HG03439 (cell line): ENCODE measurements at regions not wholly inside any gene's neighbourhood (a gene's known extent, or its start where the extent isn't known, plus 50 kb on each side); places are given as distances from the start of the nearest gene placed in this dataset.

Source experiments
- ATAC-seq: cut with Tn5 transposase; IDR thresholded peaks from one replicate; pipeline ENCODE4 v1.9.1; 2021; ENCODE audit warnings: mild to moderate bottlenecking, moderate library complexity; ENCODE audit not compliant: unreplicated experiment

DNA sequence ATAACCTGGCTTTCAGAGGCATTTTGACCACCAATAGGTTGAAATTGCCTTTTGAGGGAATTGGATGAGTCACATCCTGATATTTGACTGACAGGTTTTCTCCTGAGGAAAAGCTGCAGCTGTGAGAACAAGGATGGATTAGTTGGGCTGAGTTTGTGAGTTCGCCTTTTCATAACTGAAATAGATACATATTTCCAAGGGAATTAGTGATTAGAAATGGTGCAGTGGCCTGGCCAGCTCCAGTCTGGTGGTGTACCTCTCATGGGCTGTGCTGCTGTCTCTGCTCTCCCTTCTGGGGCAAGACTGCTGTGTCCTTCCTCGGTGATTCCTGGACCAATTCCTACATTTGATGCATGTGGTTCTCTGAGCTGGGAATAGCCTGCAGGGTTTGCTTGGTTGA, 341.3 kb downstream of the TSN start:
- no peak for ATAC-seq

DNA sequence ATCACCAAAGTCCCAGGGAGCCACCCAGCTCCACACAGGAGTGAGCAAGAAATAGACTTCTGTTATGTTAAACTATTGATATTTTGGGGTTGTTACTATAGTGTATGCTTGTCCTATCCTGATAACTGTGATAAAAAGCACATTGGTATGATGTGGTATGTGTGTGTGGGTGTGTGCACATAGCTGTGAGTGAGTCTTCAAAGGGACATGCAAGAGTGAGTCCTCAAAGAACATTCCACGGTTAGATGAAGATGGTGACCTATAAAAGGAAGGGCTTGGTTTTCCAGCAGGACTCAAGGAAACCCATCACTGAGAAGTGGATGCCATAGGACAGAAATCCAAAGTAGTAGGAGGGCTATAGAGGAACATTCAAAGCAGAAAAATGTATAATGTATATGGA, 342.9 kb downstream of the TSN start:
- ATAC-seq, result no peak

DNA sequence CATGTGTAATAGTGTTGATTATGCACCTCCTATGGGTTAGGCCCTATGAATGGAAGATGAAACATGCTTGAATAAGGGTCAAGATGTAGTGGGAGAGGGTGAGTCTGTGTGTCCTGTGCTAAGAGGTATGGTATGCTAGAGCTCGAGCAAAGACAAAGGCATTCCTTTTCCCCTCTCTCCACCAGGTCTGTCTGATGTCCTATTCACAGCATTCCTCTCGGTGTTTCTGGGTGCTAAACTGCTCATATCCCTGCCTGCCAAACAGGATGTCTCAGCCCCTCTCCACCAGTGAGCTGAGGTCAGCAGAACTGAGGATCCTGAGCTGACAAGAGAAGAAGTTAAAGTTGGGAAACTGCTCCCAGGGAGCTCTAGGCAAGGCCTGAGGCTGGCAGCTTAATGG, 344.9 kb downstream of the TSN start:
- ATAC-seq, result no peak

DNA sequence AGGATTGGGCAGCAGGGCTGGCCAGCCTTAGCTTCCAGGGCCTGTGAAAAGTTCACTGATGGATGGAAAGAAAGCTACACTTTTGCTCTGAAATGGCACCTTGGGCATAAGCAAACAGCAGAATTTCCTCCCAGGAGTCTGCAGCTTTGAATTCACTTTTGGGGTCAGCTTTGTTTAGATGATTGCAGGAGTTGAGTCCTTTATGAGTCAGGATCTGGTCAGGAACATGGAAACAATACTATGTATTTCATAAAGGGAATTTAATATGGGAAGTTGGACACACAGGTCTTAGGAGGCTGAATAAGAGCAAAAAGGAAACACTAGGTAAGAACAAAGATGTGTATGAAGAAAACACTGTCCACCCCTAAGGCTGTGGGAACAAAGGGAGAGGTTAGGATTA, 345.3 kb downstream of the TSN start:
- ATAC-seq, result no peak

DNA sequence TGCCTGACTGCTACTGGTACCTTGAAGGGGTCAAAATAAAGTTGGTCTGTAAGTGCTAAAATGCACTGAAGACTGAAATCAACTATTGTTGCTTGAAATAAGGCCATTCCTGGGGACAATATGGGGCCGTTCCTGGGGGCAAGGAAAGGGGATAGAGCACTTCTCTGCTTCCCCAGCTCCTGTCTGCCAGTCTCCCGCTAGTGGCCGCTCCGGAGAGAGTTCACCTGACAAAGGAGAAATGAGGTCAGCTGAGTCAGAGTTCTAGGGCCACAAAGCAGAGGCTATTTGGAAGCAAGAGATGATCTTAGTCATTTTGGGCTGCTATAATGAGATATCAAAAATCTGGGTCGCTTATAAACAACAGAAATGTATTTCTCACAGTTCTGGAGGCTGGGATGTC, 345.9 kb downstream of the TSN start:
- no peak for ATAC-seq

DNA sequence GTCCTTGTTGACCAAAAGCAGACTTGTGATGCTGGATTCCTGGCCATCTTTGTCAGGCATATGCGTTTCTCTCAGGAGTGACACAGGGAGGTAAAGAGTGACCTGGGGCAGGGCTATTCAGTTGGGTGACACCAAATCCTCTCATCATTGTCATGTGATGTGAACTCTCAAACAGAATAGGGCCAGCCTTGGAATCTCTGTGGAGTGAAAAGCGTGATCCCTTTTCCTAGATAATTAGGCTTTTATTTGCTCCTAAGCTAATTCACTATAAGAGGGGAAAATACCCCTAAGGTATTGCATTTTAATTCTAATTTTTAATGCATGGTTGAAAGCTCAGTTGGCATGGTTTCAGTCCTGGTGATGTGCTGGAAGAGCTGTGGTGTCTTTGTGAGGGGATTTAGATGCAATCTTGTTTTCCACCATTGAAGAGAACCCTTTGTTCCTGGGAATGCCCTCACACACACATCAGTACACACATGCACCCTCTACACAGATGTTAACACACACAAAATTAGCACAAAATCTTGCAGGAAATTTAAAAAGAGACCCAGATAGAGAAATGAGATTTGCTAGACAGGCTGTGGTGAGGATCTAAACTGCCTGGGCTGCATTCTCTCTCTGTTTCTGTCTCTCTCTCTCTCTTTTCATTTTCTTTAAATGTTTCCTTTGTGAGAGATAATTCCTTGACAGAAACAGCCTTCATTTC, 349.9 kb downstream of the TSN start:
- no peak for ATAC-seq

DNA sequence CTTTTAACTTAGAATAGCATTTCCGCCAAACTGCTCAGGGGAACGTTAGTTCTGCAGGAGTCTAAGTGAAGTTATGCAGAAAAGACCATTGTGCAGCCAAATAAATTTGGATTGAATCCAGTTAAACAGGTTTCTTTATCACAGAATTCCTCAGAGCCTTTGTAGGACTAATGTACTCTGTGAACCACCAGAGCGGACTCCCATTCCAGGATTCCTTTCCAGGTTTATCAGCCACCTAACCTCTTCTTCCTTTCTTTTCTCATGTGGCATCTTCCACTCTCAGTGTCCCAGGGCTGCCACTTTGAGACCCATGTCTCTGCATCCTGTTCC, 350.4 kb downstream of the TSN start:
- ATAC-seq, result no peak

DNA sequence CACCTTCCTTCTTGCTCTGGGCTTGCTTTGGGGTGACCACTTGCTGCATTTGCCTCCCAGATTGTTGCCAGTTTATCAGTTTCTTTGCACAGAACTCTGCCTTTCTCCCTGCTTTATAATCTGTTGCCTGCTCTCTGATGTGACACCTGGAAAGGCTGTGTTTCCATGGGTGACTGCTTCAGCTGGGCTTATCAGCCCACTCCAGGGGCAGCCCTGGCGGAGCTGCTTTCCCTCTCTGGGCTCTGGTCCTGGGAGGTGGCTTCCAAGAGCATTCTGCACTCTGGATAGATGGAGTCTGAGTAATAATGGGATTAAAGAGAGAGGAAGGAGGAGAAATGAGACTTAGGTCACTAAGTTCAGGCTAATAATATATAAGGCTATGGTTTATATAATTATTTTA, 352.7 kb downstream of the TSN start:
- no peak for ATAC-seq

DNA sequence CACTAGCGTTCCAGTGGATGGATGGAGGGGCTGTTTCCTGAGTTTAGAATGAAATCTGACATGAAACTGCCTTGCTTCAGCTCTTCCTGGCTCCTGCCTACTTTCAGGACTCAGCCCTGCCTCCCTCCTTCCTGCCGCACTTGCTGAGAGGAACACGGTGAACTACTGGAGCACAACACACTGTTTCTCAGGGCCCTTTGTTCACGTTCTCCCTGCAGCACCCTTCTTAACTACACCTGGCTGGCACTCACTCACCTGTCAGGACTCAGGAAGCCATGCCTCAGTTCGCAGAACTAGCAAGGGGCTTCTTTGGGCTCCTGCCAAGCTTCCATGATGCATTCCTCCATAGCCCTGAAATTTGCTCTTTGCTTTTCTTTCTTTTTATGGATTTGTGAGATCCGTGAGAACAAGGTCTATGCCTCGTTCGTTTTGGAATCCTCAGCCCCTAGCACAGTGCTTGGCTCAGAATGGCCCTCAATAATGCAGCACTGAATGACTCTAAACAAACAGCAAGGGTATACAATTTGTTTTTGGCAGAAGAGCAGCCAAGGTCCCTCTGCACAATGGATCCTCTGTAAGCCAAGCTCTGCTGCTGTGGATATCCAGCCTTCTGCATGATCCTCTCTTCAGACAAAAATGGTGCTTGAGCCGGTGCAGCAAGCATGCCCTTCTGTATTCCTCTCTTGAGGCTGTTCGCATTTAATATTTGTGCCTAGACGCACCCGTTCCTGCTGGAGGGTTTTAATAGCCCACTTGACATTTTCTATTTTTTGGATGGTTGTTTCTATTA, 357.0 kb downstream of the TSN start:
- no peak for ATAC-seq

DNA sequence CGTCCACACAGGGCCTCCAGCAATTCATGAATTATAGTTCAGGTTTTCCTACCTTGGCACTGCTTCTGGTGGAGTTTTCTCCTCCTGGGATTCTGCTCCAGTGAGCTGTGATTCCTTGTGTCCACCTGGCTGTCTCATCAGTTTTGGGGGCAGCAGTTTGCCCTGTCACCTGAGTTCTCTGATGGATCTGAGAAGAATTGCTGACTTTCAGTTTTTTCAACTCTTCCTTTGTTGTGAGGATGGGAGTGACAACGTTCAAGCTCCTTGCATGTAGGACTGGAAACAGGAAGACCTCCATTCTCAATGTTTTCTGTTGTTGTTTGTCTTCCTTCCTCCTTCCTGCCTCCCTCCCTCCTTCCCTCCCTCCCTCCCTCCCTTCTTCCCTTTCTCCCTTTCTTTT, 359.0 kb downstream of the TSN start:
- no peak for ATAC-seq

DNA sequence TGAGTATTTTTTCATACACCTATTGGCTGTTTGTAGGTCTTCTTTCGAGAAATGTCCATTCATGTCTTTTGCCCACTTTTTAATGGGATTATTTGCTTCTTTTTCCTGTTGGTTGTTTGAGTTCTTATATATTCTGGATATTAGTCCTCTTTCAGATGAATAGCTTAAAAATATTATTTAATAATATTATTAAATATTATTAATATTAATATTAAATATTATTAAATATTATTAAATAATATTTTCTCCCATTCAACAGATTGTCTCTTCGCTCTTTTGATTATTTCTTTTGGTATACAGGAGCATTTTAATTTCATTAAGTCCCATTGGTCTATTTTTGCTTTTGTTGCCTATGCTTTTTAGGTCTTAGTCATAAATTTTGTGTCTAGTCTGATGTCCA, 361.9 kb downstream of the TSN start:
- no peak for ATAC-seq

DNA sequence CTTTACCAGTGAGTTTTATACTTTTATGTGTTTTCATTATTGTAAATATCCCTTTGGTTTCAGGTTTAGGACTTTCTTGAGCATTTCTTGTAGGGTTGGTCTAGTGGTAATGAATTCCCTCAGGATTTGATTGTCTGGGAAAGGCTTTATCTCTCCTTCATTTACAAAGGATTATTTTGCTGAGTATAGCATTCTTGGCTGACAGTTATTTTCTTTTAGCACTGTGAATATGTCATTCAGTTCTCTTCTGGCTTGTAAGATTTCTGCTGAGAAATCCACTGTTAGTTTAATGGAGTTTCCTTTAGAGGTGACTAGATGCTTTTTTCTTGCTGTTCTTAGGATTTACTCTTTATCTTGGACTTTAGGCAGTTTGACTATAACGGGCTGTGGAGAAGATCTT, 373.9 kb downstream of the TSN start:
- no peak for ATAC-seq

DNA sequence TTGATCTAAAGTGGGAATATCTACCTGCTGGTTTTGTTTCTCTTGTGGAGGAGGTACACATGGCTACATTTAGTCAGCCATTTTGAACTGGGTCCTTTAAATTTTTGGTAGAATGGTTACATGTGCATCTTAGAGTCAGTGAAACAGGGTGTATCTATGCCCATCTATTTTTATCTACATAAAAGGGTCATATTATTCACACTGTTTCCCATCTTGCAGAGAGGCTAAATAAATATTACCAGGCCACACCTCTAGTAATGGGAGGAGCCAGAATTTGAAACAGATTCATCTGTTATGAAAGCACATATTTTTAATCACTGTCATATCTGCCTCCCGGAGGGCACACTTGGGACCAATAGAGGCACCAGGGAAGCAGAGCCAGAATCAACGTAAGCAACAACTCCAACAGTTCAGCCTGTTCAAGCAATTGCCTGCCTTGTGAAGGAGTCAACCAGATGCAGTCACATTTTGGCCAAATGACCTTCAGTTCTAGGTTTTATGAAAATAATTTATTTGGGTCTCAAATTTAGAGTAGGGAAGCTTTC, 376.8 kb downstream of the TSN start:
- no peak for ATAC-seq

DNA sequence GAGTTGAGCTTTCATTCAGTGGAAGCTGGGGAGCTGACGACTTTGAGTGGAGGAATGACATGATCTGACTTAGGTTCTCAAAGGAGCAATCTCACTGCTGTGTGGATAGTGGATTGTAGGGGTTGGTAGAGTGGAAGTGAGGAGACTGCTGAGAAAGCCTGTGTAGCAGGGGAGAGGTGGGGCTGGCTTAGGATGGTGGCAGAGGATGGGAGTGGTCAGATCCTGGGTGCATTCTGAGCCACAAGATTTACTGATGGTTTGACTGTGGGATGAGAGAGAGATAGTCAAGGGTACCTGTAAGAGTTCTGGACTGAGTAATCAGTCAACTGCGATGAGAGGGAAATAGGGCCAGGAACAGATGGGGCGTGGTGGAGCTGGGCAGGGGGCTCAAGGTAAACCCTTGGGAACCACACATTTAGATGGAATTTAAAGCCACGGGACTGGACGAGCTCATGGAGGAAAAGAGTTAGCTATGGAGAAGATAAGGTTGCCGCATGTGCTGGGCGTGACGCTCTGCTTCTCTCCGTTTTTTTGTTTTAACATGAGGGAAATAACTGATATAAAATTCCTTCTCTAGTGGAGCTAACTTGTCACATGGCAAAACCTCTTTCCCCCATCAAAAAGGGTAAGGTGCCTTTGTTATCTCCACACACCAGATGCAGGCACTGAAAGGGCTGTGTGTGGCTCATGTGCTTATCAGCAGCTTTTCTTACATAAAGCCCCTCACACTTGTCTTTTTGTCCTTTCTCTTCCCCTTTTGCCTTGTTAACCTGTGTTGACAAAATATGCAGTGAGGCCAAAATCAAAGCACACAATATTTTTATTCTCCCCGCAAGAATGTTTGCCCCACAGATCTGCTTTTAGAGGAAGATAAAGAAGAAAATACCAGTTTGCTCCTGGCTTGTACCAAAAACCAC, 379.8 kb downstream of the TSN start:
- no peak for ATAC-seq

DNA sequence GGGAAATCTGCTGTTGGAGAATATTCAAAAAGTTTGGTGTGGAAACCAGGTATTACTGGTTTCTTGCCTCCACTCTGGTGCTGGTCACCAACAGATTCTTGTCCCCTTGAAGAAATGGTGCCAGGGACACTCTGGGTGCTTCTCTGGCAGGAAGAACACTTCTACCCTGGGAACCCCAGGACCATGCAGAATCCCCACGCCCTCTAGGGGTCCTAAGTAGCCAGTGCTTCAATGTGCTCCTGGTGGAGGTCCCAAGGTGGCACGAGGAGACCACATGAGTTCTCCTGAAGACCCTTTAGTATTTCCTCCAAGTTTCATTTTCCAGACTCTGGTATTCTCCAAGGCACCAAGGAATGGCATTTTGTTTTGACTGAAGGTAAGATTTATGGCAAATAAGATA, 380.6 kb downstream of the TSN start:
- ATAC-seq, result no peak

DNA sequence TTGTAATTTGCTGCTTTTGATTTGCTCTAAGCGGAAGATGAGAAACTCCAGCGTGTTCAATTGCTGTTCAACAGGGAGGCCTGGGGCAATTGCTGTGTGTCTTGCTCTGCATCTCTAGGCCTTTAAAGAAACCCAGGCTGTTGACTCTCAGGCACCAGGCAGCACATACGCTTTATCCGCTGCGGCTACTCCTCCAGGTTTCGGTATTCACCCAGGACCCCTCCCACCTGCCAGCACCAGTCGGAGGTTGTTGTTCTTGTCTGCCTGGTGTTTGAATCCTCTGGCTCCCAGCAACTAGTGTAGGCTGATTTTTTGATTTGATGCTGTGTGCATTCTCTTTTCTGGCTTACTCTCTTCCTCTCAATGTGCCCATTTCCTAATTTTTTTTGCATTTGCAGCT, 383.1 kb downstream of the TSN start:
- ATAC-seq, result no peak

DNA sequence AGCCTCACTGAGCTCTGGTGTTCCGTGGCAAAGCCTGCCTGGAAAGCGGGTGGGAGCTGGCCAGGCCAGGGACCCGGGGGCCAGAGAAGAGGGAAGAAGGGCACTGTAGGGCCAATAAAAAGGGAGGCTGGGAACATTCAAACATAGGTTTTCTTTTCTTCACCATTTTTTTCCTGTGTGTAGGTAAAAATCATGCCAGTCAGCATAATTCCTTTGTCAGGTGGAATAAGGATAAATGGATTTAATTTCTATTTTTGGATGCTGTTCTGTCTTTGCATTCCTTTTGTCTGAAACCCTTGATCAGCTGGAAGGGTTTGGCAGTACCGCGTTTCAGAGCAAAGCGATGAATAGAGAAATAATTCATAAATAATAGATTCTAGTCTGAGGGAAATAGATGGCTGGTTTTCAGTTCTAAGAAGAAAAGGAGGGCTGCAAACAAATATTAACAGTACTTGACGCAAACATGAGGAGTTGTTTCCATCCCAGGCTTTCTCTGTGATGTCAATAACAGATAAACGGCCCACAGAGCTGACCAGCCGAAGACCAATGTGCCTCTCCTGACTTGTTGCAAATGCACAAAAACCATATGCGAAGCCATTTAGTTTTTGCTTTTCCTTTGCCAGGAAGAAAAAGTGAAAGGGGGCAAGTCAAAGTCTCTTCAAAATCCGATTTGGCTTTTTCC, 384.4 kb downstream of the TSN start:
- ATAC-seq, result no peak

DNA sequence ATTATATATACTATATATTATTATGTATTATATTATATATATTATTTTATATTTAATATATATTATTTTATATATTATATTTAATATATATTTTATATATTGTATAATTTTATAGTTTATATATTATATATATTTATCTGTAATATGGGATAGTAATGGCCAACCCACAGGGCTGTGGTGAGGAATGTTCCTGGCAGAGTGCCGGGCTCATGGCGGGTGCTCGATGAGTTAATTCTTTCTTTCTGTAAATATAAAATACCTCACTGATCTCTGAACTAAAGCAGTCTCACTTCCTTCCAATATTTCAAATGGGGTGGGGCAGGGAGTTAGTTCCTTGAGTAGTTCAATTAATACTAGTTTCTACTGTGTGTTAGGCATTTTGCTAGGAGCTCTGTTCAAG, 389.4 kb downstream of the TSN start:
- ATAC-seq, result no peak

DNA sequence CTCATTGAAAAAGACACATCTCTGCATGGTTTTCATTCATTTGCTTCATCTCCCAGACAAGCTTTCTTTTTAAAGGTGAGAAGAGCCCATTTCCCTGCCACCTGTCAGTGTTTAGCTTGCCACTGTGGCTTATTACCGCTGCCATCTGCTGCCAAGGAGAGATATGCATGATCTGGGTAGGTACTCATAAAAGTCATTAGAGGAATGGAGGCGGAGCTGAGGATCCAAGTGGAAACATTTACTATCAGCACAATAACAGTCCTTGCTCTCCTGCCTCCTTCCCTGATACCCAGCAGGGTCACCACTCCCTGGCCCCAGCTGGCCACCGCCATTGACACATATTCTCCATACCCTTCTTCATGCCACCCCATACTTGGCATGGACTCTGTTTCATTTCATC, 390.4 kb downstream of the TSN start:
- ATAC-seq, result no peak

DNA sequence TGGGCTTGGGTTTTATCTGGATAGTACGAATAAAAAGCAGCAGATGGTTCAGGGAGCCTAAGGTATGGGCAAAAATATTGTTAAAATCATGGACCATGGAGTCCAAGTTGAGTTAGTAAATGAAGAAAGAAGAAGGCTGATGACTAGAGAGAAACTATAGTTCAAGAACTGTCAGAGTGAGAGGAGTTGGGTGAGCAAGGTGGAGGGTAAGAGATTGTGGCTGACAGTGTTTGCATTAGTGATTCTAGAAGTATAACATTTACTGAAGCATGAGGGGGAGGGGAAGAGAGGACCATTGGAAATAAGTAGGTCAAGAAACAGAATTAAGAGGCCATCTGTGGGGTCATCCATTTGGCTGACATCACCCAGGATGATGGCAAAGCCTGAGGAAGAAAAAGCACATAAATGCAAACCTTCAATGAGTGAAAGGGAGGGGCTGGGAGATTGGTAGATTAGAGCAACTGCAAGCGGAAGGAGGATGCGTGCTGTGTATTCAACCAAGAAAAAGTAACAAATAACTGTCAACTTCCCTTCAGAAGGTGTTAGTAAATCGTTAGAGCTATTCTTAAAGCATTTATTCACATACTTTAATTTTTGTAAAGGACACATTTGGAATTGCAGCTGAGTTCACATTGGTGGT, 392.8 kb downstream of the TSN start:
- ATAC-seq, result no peak
